Neural progenitor cell (in vitro differentiated cells): ENCODE measurements at regions not wholly inside any gene's neighbourhood (a gene's known extent, or its start where the extent isn't known, plus 50 kb on each side); places are given as distances from the start of the nearest gene placed in this dataset.

Experiments used
- DNase-seq: peaks from one replicate; pipeline ENCODE4 v3.0.0-alpha.2; 2016; ENCODE audit warnings: low spot score
- H2AFZ ChIP-seq: fragments of 200-600 bp; sonication (generic); replicated peaks from 2 replicates; pipeline ENCODE4 v1.6.1; 2016; ENCODE audit warnings: antibody characterized with exemption
- H3F3A ChIP-seq: fragments of 200-600 bp; sonication (generic); 2 replicates; pipeline ENCODE4 v1.6.1; 2016; ENCODE audit warnings: antibody characterized with exemption, low read depth
- H3K27ac ChIP-seq: fragments of 200-600 bp; sonication (generic); 2 replicates; pipeline ENCODE4 v1.5.1; 2016; ENCODE audit warnings: mild to moderate bottlenecking
- H3K27me3 ChIP-seq: fragments of 200-600 bp; sonication (generic); 2 replicates; pipeline ENCODE4 v1.6.1; 2016; ENCODE audit warnings: mild to moderate bottlenecking, moderate library complexity
- H3K36me3 ChIP-seq: fragments of 200-600 bp; sonication (generic); 2 replicates; pipeline ENCODE4 v1.5.1; 2016
- H3K4me1 ChIP-seq: fragments of 200-600 bp; sonication (generic); 2 replicates; pipeline ENCODE4 v1.6.1; 2016; ENCODE audit warnings: mixed run types
- H3K4me2 ChIP-seq: fragments of 200-600 bp; sonication (generic); 2 replicates; pipeline ENCODE4 v1.6.1; 2016
- H3K4me3 ChIP-seq: fragments of 200-600 bp; sonication (generic); 2 replicates; pipeline ENCODE4 v1.5.1; 2016
- H3K79me2 ChIP-seq: fragments of 200-600 bp; sonication (generic); 2 replicates; pipeline ENCODE4 v1.6.1; 2016; ENCODE audit warnings: low read depth
- H3K9ac ChIP-seq: fragments of 200-600 bp; sonication (generic); 2 replicates; pipeline ENCODE4 v1.6.1; 2016
- H3K9me3 ChIP-seq: fragments of 200-600 bp; sonication (generic); 2 replicates; pipeline ENCODE4 v1.5.1; 2016; ENCODE audit warnings: low read depth
- H4K20me1 ChIP-seq: fragments of 200-600 bp; sonication (generic); 2 replicates; pipeline ENCODE4 v1.6.1; 2016; ENCODE audit warnings: low read depth
- H3K27ac Mint-ChIP-seq: 3 replicates; pipeline ENCODE4 v1.8.0; 2021; ENCODE audit warnings: mixed read lengths
- H3K27me3 Mint-ChIP-seq: 2 replicates; pipeline ENCODE4 v1.8.0; 2022; ENCODE audit warnings: low read depth, mild to moderate bottlenecking, inconsistent platforms, moderate library complexity, mixed read lengths; ENCODE audit not compliant: insufficient read depth
- H3K36me3 Mint-ChIP-seq: 3 replicates; pipeline ENCODE4 v1.8.0; 2021; ENCODE audit warnings: mixed read lengths
- H3K4me1 Mint-ChIP-seq: 3 replicates; pipeline ENCODE4 v1.8.0; 2021; ENCODE audit warnings: mixed read lengths
- H3K4me3 Mint-ChIP-seq: 3 replicates; pipeline ENCODE4 v1.8.0; 2021; ENCODE audit warnings: mild to moderate bottlenecking, moderate library complexity, mixed read lengths
- H3K9me3 Mint-ChIP-seq: 3 replicates; pipeline ENCODE4 v1.8.0; 2020; ENCODE audit warnings: mixed read lengths
- CTCF ChIP-seq: fragments of 200-600 bp; sonication (generic); IDR thresholded peaks from 2 replicates; pipeline ENCODE4 v1.5.1; 2017; ENCODE audit warnings: antibody characterized with exemption, mild to moderate bottlenecking
- EZH2 ChIP-seq: fragments of 200-600 bp; sonication (generic); IDR thresholded peaks from 2 replicates; pipeline ENCODE4 v1.6.1; 2017; ENCODE audit warnings: antibody characterized with exemption, mild to moderate bottlenecking, moderate library complexity
- EZH2phosphoT487 ChIP-seq: fragments of 200-600 bp; sonication (generic); IDR thresholded peaks from 2 replicates; pipeline ENCODE4 v1.6.1; 2017; ENCODE audit warnings: antibody characterized with exemption

- Mint-ChIP-seq H3K27me3 (peaks cover 2% of the 10 kb centered on the region), H3K36me3 (no peaks in the 10 kb centered on the region), H3K9me3 (peaks cover 7% of the 10 kb centered on the region), H3K4me3 (no peak overlapping the region), H3K27ac (no peak overlapping the region), H3K4me1 (no peaks in the 10 kb centered on the region)
- no peak overlapping the region for H3K4me2 ChIP-seq
- no peak for DNase-seq
- TF ChIP-seq EZH2phosphoT487 (no peak), CTCF (no peak), EZH2 (no peak)
- H3K36me3 ChIP-seq, result no peaks in the 10 kb centered on the region
- H3K79me2 ChIP-seq, result no peaks in the 10 kb centered on the region
- no peak overlapping the region for H3K27ac ChIP-seq
- H2AFZ ChIP-seq, result no peak overlapping the region
- no peaks in the 10 kb centered on the region for H3K4me1 ChIP-seq
- no peak overlapping the region for H3K9ac ChIP-seq
- H3K27me3 ChIP-seq, result no peaks in the 10 kb centered on the region
- H3F3A ChIP-seq, result no peaks in the 10 kb centered on the region
- H4K20me1 ChIP-seq, result no peaks in the 10 kb centered on the region
- H3K4me3 ChIP-seq, result no peak overlapping the region
- no peaks in the 10 kb centered on the region for H3K9me3 ChIP-seq
These were observed 165.5 kb upstream of the FAM20A start for GRCh38 chr17:68766640-68767039.

GRCh38 chr17:68763562-68763961 is 162.4 kb upstream of the FAM20A start:
- H3K27me3 Mint-ChIP-seq, result peaks cover 3% of the 10 kb centered on the region
- H3K27ac ChIP-seq, result no peak overlapping the region
- H3K9ac ChIP-seq, result no peak overlapping the region
- peaks cover 14% of the 10 kb centered on the region for H3K4me1 Mint-ChIP-seq
- no peak for DNase-seq
- H3K9me3 Mint-ChIP-seq, result peaks cover 4% of the 10 kb centered on the region
- H3K36me3 Mint-ChIP-seq, result no peaks in the 10 kb centered on the region
- no peaks in the 10 kb centered on the region for H4K20me1 ChIP-seq
- H2AFZ ChIP-seq, result no peak overlapping the region
- H3K4me1 ChIP-seq, result peaks cover 6% of the 10 kb centered on the region
- H3F3A ChIP-seq, result no peaks in the 10 kb centered on the region
- H3K79me2 ChIP-seq, result no peaks in the 10 kb centered on the region
- H3K27me3 ChIP-seq, result no peaks in the 10 kb centered on the region
- no peak overlapping the region for H3K27ac Mint-ChIP-seq
- no peak overlapping the region for H3K4me3 Mint-ChIP-seq
- no peaks in the 10 kb centered on the region for H3K36me3 ChIP-seq
- TF ChIP-seq CTCF (no peak), EZH2 (no peak), EZH2phosphoT487 (no peak)
- H3K9me3 ChIP-seq, result no peaks in the 10 kb centered on the region
- no peak overlapping the region for H3K4me3 ChIP-seq
- no peak overlapping the region for H3K4me2 ChIP-seq

GRCh38 chr17:68762911-68763310 is 161.7 kb upstream of the FAM20A start:
- H3K9me3 Mint-ChIP-seq, result peaks cover 6% of the 10 kb centered on the region
- no peaks in the 10 kb centered on the region for H3K9me3 ChIP-seq
- H4K20me1 ChIP-seq, result no peaks in the 10 kb centered on the region

More at GRCh38 chr17:68762911-68763310, 161.7 kb upstream of the FAM20A start:
- Histone ChIP-seq H3K4me3 (no peak overlapping the region), H3K4me2 (no peak overlapping the region), H3F3A (no peaks in the 10 kb centered on the region), H3K79me2 (no peaks in the 10 kb centered on the region), H2AFZ (no peak overlapping the region), H3K9ac (no peak overlapping the region), H3K27ac (no peak overlapping the region), H3K36me3 (no peaks in the 10 kb centered on the region), H3K4me1 (peaks cover 6% of the 10 kb centered on the region), H3K27me3 (no peaks in the 10 kb centered on the region)
- Mint-ChIP-seq H3K36me3 (no peaks in the 10 kb centered on the region), H3K27me3 (peaks cover 5% of the 10 kb centered on the region), H3K4me3 (no peak overlapping the region), H3K27ac (no peak overlapping the region), H3K4me1 (peaks cover 14% of the 10 kb centered on the region)
- DNase-seq, result no peak
- no peak for TF ChIP-seq CTCF
- TF ChIP-seq EZH2, result no peak
- TF ChIP-seq EZH2phosphoT487, result no peak
